22Rv1 (cell line): ENCODE measurements at regions not wholly inside any gene's neighbourhood (a gene's known extent, or its start where the extent isn't known, plus 50 kb on each side); places are given as distances from the start of the nearest gene placed in this dataset.

ENCODE experiments used
- H3K27ac ChIP-seq: fragments of 450-650 bp; 2 replicates; pipeline ENCODE4 v1.5.1; 2017
- CTCF ChIP-seq: fragments of 450-650 bp; IDR thresholded peaks from 2 replicates; pipeline ENCODE4 v1.5.1; 2017; ENCODE audit warnings: mild to moderate bottlenecking
- ZFX ChIP-seq: fragments of 450-650 bp; IDR thresholded peaks from 2 replicates; pipeline ENCODE4 v1.6.1; 2017; ENCODE audit warnings: antibody characterized with exemption, borderline replicate concordance

- no peak for TF ChIP-seq ZFX
- TF ChIP-seq CTCF = no peak
- no peak overlapping the region for H3K27ac ChIP-seq
Observed at GRCh38 chr5:39765366-39765765, 340.6 kb upstream of the DAB2 start.

DNA sequence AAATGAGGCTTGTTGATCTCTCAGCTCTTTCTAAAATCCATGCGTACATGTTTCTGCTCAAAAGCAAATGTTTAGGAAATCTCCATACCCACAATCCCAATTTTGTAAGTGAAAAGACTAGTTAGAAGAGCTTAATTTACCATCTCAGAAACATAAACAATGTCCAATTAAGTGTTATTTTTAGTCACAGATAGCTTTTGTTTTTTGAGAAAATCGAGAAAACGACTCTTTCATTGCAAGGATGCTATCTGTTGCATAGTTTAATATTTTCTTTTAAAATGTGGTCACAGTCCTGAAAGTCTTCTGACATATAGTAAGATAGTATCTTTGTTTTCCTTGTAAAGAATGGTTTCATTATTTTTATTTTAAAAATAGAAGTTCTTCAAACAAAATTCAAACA, 338.0 kb upstream of the DAB2 start:
- H3K27ac ChIP-seq = no peak overlapping the region
- TF ChIP-seq ZFX (no peak), CTCF (no peak)

GRCh38 chr5:39761199-39761950, 336.6 kb upstream of the DAB2 start:
- H3K27ac ChIP-seq = no peak overlapping the region

GRCh38 chr5:39760385-39761198, 335.8 kb upstream of the DAB2 start:
- no peak overlapping the region for H3K27ac ChIP-seq

More at GRCh38 chr5:39761199-39761950, 336.6 kb upstream of the DAB2 start:
- TF ChIP-seq CTCF = no peak
- no peak for TF ChIP-seq ZFX

GRCh38 chr5:39759701-39760100, 334.9 kb upstream of the DAB2 start:
- TF ChIP-seq CTCF (no peak), ZFX (no peak)
- no peak overlapping the region for H3K27ac ChIP-seq

More at GRCh38 chr5:39760385-39761198, 335.8 kb upstream of the DAB2 start:
- no peak for TF ChIP-seq CTCF
- no peak for TF ChIP-seq ZFX

GRCh38 chr5:39758426-39758825, 333.6 kb upstream of the DAB2 start:
- TF ChIP-seq ZFX (no peak), CTCF (no peak)
- no peak overlapping the region for H3K27ac ChIP-seq

DNA sequence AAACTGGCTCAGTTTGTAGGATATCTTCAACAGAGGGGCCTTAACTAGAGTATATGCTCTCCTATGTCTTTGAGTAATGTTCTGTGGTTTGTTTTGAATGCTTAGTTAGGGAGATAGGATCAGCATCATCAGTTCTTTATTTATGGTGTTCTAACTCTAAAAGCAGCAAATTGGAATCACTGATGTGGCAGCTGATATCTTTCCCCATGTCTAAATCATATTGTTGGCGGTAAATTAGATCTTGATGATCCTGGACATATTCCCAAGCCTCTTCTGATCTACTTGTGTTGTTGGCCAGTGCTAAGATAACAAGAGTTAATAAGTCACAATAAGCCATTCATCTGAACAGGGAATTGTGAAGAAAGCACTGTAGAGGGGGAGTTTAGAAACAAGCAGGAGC, 332.4 kb upstream of the DAB2 start:
- H3K27ac ChIP-seq = no peak overlapping the region
- TF ChIP-seq CTCF (no peak), ZFX (no peak)
